ENCODE measurements at regions not wholly inside any gene's neighbourhood (a gene's known extent, or its start where the extent isn't known, plus 50 kb on each side); places are given as distances from the start of the nearest gene placed in this dataset.

DNA sequence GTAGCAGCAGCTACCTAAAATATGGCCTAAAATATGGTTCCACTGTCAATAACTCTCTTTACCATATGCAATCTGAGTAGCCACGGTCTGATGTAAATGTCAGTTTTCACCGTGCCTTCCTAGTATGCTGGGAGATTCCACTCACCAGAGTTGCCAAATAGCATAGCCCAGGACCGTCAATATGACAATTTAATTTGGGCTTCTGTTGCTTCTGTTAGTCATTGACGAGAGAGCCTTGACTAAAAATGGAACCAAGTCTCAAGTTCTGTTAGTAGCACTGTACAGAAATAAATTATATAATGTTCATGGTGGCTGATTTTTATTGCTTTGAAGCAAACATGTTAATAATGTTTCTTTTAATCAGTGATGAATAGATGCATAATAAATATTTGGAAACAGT, 348.4 kb downstream of the BCAT1 start:
- peak overlapping the region; percentile 83 for H4K91ac ChIP-seq (ENCODE audit: insufficient read depth, low read depth, low read length)
- no peak overlapping the region for H3K9ac ChIP-seq (ENCODE audit: low read depth, low read length)
- H3K14ac ChIP-seq (replicated peaks; ENCODE audit: low read depth, low read length): no peak overlapping the region
- no peaks in the 10 kb centered on the region for H3K9me3 ChIP-seq (ENCODE audit: control insufficient read depth, insufficient read depth, low read length)
- no peaks in the 10 kb centered on the region for H4K20me1 ChIP-seq (ENCODE audit: insufficient read depth, low read length)
- H3K79me1 ChIP-seq (ENCODE audit: low read depth in 1 of 2, low read length in 2 of 2): no peaks in the 10 kb centered on the region
- no peak overlapping the region for H3K4me3 ChIP-seq (ENCODE audit: insufficient read depth, low read depth, low read length)
- H3K4me2 ChIP-seq (ENCODE audit: low read depth, low read length): no peak overlapping the region
- POLR2A ChIA-PET (ENCODE audit: unreplicated experiment): no interaction called here
- H3K36me3 ChIP-seq (ENCODE audit: control insufficient read depth, insufficient read depth, low read length): no peaks in the 10 kb centered on the region
- no peaks in the 10 kb centered on the region for H3K27me3 ChIP-seq (ENCODE audit: control insufficient read depth, insufficient read depth, low read length)
- ATAC-seq (ENCODE audit: low read depth) (no peak), DNase-seq (no peak)
- intact Hi-C loops (cut with micrococcal nuclease): no loop called here
- H3K9me1 ChIP-seq (ENCODE audit: insufficient read depth, low read length): no peaks in the 10 kb centered on the region; the same call in 1 of the 2 replicates
- H2BK120ac ChIP-seq (ENCODE audit: low read depth, low read length): peak overlapping the region; percentile 80
- no peak overlapping the region for H3K27ac ChIP-seq (ENCODE audit: insufficient read depth, low read length)
- no peak overlapping the region for H2AK9ac ChIP-seq (replicated peaks; ENCODE audit: low read depth, low read length, poor library complexity)
- peak overlapping the region; percentile 85; the same call in 1 of the 2 replicates for H2BK20ac ChIP-seq (ENCODE audit: low read depth, low read length)
- peak overlapping the region; percentile 59 for H2BK5ac ChIP-seq (ENCODE audit: low read depth, low read length, poor library complexity, severe bottlenecking)
- no peak overlapping the region for H3K56ac ChIP-seq (ENCODE audit: extremely low read depth, insufficient read depth, low read length)
- WGBS, 2 experiments (ENCODE audit: extremely low coverage in 2 of 2, insufficient read length in 1 of 2): no CpG with 5 or more reads among the region's 4 CpGs
- H3K4me1 ChIP-seq (ENCODE audit: control insufficient read depth, insufficient read depth, low read length): no peaks in the 10 kb centered on the region; the same call in 1 of the 2 replicates
- peak overlapping the region; percentile 14 to 50; a peak in 2 of 4 replicates for H4K8ac ChIP-seq (ENCODE audit: low read depth in 2 of 2, low read length in 2 of 2)
- peak overlapping the region; percentile 85; the same call in 2 of the 3 replicates for H2BK15ac ChIP-seq (ENCODE audit: low read depth, low read length)
- H2AFZ ChIP-seq (replicated peaks; ENCODE audit: low read length, poor library complexity): no peak overlapping the region
- peak overlapping the region; percentile 75; the same call in 1 of the 2 replicates for H3K18ac ChIP-seq (ENCODE audit: low read depth, low read length)
- in situ Hi-C loops (cut with MboI; ENCODE audit: low sequenced_read_pairs): no loop called here
- TF ChIP-seq CEBPB (IDR thresholded peaks at IDR 0.05; ENCODE audit: low read depth, low read length) (no peak), MAZ (IDR thresholded peaks at IDR 0.05; ENCODE audit: borderline replicate concordance, low read depth, low read length) (no peak), MAFK (IDR thresholded peaks at IDR 0.05; ENCODE audit: low read depth, low read length) (no peak), RCOR1 (IDR thresholded peaks at IDR 0.05; ENCODE audit: insufficient replicate concordance, low read length) (no peak), POLR2A (IDR thresholded peaks at IDR 0.05; ENCODE audit: low read depth, low read length) (no peak), BHLHE40 (IDR thresholded peaks at IDR 0.05; ENCODE audit: low read depth, low read length) (no peak), RFX5 (IDR thresholded peaks at IDR 0.05; ENCODE audit: low read depth, low read length) (no peak), CHD1 (IDR thresholded peaks at IDR 0.05; ENCODE audit: low read depth, low read length) (no peak), FOS (IDR thresholded peaks at IDR 0.05; ENCODE audit: low read depth, low read length) (no peak)
- TF ChIP-seq, protein P1, sequence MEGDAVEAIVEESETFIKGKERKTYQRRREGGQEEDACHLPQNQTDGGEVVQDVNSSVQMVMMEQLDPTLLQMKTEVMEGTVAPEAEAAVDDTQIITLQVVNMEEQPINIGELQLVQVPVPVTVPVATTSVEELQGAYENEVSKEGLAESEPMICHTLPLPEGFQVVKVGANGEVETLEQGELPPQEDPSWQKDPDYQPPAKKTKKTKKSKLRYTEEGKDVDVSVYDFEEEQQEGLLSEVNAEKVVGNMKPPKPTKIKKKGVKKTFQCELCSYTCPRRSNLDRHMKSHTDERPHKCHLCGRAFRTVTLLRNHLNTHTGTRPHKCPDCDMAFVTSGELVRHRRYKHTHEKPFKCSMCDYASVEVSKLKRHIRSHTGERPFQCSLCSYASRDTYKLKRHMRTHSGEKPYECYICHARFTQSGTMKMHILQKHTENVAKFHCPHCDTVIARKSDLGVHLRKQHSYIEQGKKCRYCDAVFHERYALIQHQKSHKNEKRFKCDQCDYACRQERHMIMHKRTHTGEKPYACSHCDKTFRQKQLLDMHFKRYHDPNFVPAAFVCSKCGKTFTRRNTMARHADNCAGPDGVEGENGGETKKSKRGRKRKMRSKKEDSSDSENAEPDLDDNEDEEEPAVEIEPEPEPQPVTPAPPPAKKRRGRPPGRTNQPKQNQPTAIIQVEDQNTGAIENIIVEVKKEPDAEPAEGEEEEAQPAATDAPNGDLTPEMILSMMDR (conservative IDR thresholded peaks at IDR 0.05; ENCODE audit: low read depth, low read length): no peak
- dilution Hi-C loops (cut with HindIII; ENCODE audit: low sequenced_read_pairs, unreplicated experiment): no loop called here
- peak overlapping the region; percentile 68 for H2AK5ac ChIP-seq (ENCODE audit: low read depth, low read length)
- H3K4ac ChIP-seq (ENCODE audit: low read depth, low read length): peak overlapping the region; percentile 83
- BruUV-seq (replicated peaks): no TSS peak
- CTCF ChIA-PET: no interaction called here
- H3K23ac ChIP-seq (ENCODE audit: low read depth, low read length): peak overlapping the region; percentile 74; the same call in 1 of the 2 replicates
- H4K5ac ChIP-seq (ENCODE audit: low read depth, low read length): no peak overlapping the region; the same call in 1 of the 2 replicates

Measured in IMR-90 (cell line).